Ascending aorta (tissue), 2 donors: ENCODE measurements at regions not wholly inside any gene's neighbourhood (a gene's known extent, or its start where the extent isn't known, plus 50 kb on each side); places are given as distances from the start of the nearest gene placed in this dataset.

Experiments used
- DNase-seq, 2 donors: peaks; one replicate each; pipeline ENCODE4 v3.0.0-alpha.2; 2019; ENCODE audit warnings: low spot score in 2 of 2
- H3K27ac ChIP-seq, 2 donors: fragments of 200-600 bp; sonication (generic); one replicate each; pipeline ENCODE4 v1.5.1; 2016 to 2017; ENCODE audit warnings: mild to moderate bottlenecking in 1 of 2
- H3K27me3 ChIP-seq: fragments of 200-600 bp; sonication (generic); one replicate; pipeline ENCODE4 v1.5.1; 2017
- H3K36me3 ChIP-seq, 2 donors: fragments of 200-600 bp; sonication (generic); one replicate each; pipeline ENCODE4 v1.5.1; 2016
- H3K4me1 ChIP-seq, 2 donors: fragments of 200-600 bp; sonication (generic); one replicate each; pipeline ENCODE4 v1.5.1; 2016 to 2017; ENCODE audit warnings: mild to moderate bottlenecking in 1 of 2
- H3K4me3 ChIP-seq, 2 donors: fragments of 200-600 bp; sonication (generic); one replicate each; pipeline ENCODE4 v1.5.1; 2016 to 2017; ENCODE audit warnings: mild to moderate bottlenecking in 1 of 2
- H3K9me3 ChIP-seq, 2 donors: fragments of 200-600 bp; sonication (generic); one replicate each; pipeline ENCODE4 v1.5.1; 2016
- intact Hi-C: fragments of 100-400 bp; cut with DNase I; formaldehyde crosslinking; loops from one replicate; pipeline ENCODE4 v1.15.1; 2023
- TF ChIP-seq, protein P1 (sequence below), 3 experiments: fragments of 200-600 bp in 2 of 3; fragments of 450-650 bp in 1 of 3; sonication (generic) in 2 of 3; IDR thresholded peaks; one replicate each; pipeline ENCODE4 v1.5.1; 2016 to 2019; ENCODE audit warnings: antibody characterized with exemption in 3 of 3, mild to moderate bottlenecking in 1 of 3, moderate library complexity in 1 of 3

GRCh38 chr2:22110244-22110651, 986.5 kb downstream of the TDRD15 start:
- TF ChIP-seq, protein P1, sequence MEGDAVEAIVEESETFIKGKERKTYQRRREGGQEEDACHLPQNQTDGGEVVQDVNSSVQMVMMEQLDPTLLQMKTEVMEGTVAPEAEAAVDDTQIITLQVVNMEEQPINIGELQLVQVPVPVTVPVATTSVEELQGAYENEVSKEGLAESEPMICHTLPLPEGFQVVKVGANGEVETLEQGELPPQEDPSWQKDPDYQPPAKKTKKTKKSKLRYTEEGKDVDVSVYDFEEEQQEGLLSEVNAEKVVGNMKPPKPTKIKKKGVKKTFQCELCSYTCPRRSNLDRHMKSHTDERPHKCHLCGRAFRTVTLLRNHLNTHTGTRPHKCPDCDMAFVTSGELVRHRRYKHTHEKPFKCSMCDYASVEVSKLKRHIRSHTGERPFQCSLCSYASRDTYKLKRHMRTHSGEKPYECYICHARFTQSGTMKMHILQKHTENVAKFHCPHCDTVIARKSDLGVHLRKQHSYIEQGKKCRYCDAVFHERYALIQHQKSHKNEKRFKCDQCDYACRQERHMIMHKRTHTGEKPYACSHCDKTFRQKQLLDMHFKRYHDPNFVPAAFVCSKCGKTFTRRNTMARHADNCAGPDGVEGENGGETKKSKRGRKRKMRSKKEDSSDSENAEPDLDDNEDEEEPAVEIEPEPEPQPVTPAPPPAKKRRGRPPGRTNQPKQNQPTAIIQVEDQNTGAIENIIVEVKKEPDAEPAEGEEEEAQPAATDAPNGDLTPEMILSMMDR (IDR thresholded peaks at IDR 0.05), result no peak
- H3K27me3 ChIP-seq, result no peaks in the 10 kb centered on the region
- H3K27ac ChIP-seq, result no peak overlapping the region
- H3K9me3 ChIP-seq, result no peaks in the 10 kb centered on the region
- H3K4me3 ChIP-seq, result no peak overlapping the region
- no peak for DNase-seq
- no peaks in the 10 kb centered on the region for H3K36me3 ChIP-seq
- intact Hi-C loops, result no loop called here
- no peaks in the 10 kb centered on the region for H3K4me1 ChIP-seq

- Histone ChIP-seq H3K9me3 (no peaks in the 10 kb centered on the region), H3K36me3 (no peaks in the 10 kb centered on the region), H3K27me3 (no peaks in the 10 kb centered on the region), H3K27ac (no peak overlapping the region), H3K4me1 (no peaks in the 10 kb centered on the region), H3K4me3 (no peak overlapping the region)
- TF ChIP-seq, protein P1 (IDR thresholded peaks at IDR 0.05), result no peak
- intact Hi-C loops, result no loop called here
- no peak for DNase-seq
Measured at GRCh38 chr2:22124003-22124402, 1000.2 kb downstream of the TDRD15 start.

DNA sequence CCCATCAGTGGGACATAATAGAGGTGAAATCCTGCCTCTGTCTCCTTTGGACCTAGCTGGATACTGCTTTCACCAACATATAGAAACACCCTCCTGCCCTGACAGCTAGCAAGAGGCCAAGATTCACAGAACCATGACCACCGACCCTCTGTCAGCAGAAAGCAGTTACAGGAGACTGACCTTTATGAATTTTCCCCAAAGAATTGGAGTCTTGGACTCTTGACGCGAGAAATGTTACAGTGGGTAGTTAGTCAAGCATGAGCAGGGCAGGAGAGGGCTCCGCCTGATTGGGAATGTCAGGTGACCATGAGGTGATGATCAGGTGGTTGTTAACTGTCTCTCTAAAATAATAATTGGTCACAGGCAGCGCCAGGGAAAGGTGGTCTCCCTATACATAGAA, 1002.3 kb downstream of the TDRD15 start:
- TF ChIP-seq, protein P1 (IDR thresholded peaks at IDR 0.05), result no peak
- H3K9me3 ChIP-seq, result peaks cover 0 to 2% of the 10 kb centered on the region in 2 donors
- intact Hi-C loops, result no loop called here
- DNase-seq, result no peak
- H3K27me3 ChIP-seq, result no peaks in the 10 kb centered on the region
- H3K36me3 ChIP-seq, result no peaks in the 10 kb centered on the region
- H3K27ac ChIP-seq, result no peak overlapping the region
- no peak overlapping the region for H3K4me3 ChIP-seq
- H3K4me1 ChIP-seq, result no peaks in the 10 kb centered on the region

GRCh38 chr2:22126978-22127377, 1003.2 kb downstream of the TDRD15 start:
- no peak for DNase-seq
- no peaks in the 10 kb centered on the region for H3K27me3 ChIP-seq
- no peaks in the 10 kb centered on the region for H3K36me3 ChIP-seq
- peaks cover 0 to 2% of the 10 kb centered on the region in 2 donors for H3K9me3 ChIP-seq
- no peaks in the 10 kb centered on the region for H3K4me1 ChIP-seq
- intact Hi-C loops, result no loop called here
- H3K27ac ChIP-seq, result no peak overlapping the region
- TF ChIP-seq, protein P1 (IDR thresholded peaks at IDR 0.05), result no peak
- no peak overlapping the region for H3K4me3 ChIP-seq

GRCh38 chr2:22134421-22134820, 1010.7 kb downstream of the TDRD15 start:
- H3K4me1 ChIP-seq, result no peaks in the 10 kb centered on the region
- no peak overlapping the region for H3K4me3 ChIP-seq
- no peak for DNase-seq
- no peak overlapping the region for H3K27ac ChIP-seq
- H3K9me3 ChIP-seq, result peaks cover 0 to 2% of the 10 kb centered on the region in 2 donors
- H3K27me3 ChIP-seq, result no peaks in the 10 kb centered on the region
- intact Hi-C loops, result no loop called here
- TF ChIP-seq, protein P1 (IDR thresholded peaks at IDR 0.05), result no peak
- no peaks in the 10 kb centered on the region for H3K36me3 ChIP-seq

DNA sequence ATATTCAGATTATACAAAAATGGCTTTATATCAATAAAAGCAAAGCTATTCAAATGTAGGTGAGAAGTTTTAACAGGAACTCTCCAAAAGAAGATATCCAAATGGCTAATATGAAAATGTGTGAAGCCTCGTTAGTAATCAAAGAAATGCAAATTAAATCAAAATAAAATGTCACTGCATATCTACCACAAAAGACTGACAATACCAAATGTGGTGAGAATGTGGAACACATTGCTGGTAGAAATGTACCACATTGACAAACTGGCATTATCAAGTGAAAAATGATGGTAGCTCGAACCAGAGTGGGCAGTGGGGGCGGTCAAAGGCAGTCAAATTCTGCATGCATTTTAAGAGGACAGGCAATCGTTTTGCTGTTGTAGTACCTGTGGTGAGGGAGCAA, 1012.7 kb downstream of the TDRD15 start:
- DNase-seq, result no peak
- intact Hi-C loops, result no loop called here
- Histone ChIP-seq H3K27me3 (no peaks in the 10 kb centered on the region), H3K36me3 (no peaks in the 10 kb centered on the region), H3K4me1 (no peaks in the 10 kb centered on the region), H3K4me3 (no peak overlapping the region), H3K9me3 (no peaks in the 10 kb centered on the region), H3K27ac (no peak overlapping the region)
- TF ChIP-seq, protein P1 (IDR thresholded peaks at IDR 0.05), result no peak
